ENCODE measurements at regions not wholly inside any gene's neighbourhood (a gene's known extent, or its start where the extent isn't known, plus 50 kb on each side); places are given as distances from the start of the nearest gene placed in this dataset.
A peak's percentile ranks its signal among the peaks of the same experiment; 100 is the strongest.

- Mint-ChIP-seq H3K4me1 (no peaks in the 10 kb centered on the region), H3K9me3 (peaks cover 3 to 4% (median 3%) of the 10 kb centered on the region in 3 donors), H3K27ac (no peak overlapping the region), H3K36me3 (peaks cover 1% of the 10 kb centered on the region), H3K27me3 (no peaks in the 10 kb centered on the region), H3K4me3 (no peak overlapping the region)
These were observed 343.1 kb downstream of the TFAP2A start for GRCh38 chr6:10071631-10072220.

- no peaks in the 10 kb centered on the region for H3K27me3 Mint-ChIP-seq
- no peaks in the 10 kb centered on the region for H3K36me3 Mint-ChIP-seq
These were observed 354.9 kb downstream of the TFAP2A start for GRCh38 chr6:10060004-10060403.

GRCh38 chr6:10054672-10055071, 360.2 kb downstream of the TFAP2A start:
- Mint-ChIP-seq H3K4me1 (no peaks in the 10 kb centered on the region), H3K9me3 (peaks cover 2 to 23% (median 7%) of the 10 kb centered on the region in 3 donors), H3K4me3 (no peak overlapping the region), H3K27me3 (no peaks in the 10 kb centered on the region), H3K27ac (no peak overlapping the region), H3K36me3 (no peaks in the 10 kb centered on the region)

More at GRCh38 chr6:10060004-10060403, 354.9 kb downstream of the TFAP2A start:
- H3K27ac Mint-ChIP-seq: peak overlapping the region in 1 of 3 donors; percentile 59
- no peaks in the 10 kb centered on the region for H3K4me1 Mint-ChIP-seq
- H3K4me3 Mint-ChIP-seq: no peak overlapping the region
- H3K9me3 Mint-ChIP-seq: peaks cover 0 to 2% (median 0%) of the 10 kb centered on the region in 3 donors

GRCh38 chr6:10051283-10051682, 363.6 kb downstream of the TFAP2A start:
- Mint-ChIP-seq H3K27ac (no peak overlapping the region), H3K27me3 (no peaks in the 10 kb centered on the region), H3K4me1 (peaks cover 0 to 2% (median 0%) of the 10 kb centered on the region in 3 donors), H3K36me3 (no peaks in the 10 kb centered on the region), H3K4me3 (no peak overlapping the region), H3K9me3 (peaks cover 2 to 23% (median 9%) of the 10 kb centered on the region in 3 donors)

- Mint-ChIP-seq H3K36me3 (no peaks in the 10 kb centered on the region), H3K27ac (peak overlapping the region in 1 of 3 donors; percentile 13), H3K9me3 (peaks cover 0 to 19% (median 6%) of the 10 kb centered on the region in 3 donors), H3K27me3 (no peaks in the 10 kb centered on the region), H3K4me3 (no peak overlapping the region), H3K4me1 (peaks cover 0 to 2% (median 0%) of the 10 kb centered on the region in 3 donors)
These were observed 366.2 kb downstream of the TFAP2A start for GRCh38 chr6:10048370-10049297.

GRCh38 chr6:10042280-10042679, 372.6 kb downstream of the TFAP2A start:
- H3K4me3 Mint-ChIP-seq: no peak overlapping the region
- peaks cover 0 to under 1% (median 0%) of the 10 kb centered on the region in 3 donors for H3K4me1 Mint-ChIP-seq
- no peak overlapping the region for H3K27ac Mint-ChIP-seq
- H3K36me3 Mint-ChIP-seq: no peaks in the 10 kb centered on the region
- peaks cover 0 to 5% (median 3%) of the 10 kb centered on the region in 3 donors for H3K9me3 Mint-ChIP-seq
- H3K27me3 Mint-ChIP-seq: no peaks in the 10 kb centered on the region

GRCh38 chr6:10033223-10033829, 381.5 kb downstream of the TFAP2A start:
- no peaks in the 10 kb centered on the region for H3K27me3 Mint-ChIP-seq
- peak overlapping the region in 1 of 4 donors; percentile 34 for H3K4me3 Mint-ChIP-seq
- peaks cover 0 to 4% (median 0%) of the 10 kb centered on the region in 3 donors for H3K9me3 Mint-ChIP-seq

GRCh38 chr6:10031617-10032016, 383.3 kb downstream of the TFAP2A start:
- Mint-ChIP-seq H3K36me3 (no peaks in the 10 kb centered on the region), H3K9me3 (peaks cover 0 to 4% (median 0%) of the 10 kb centered on the region in 3 donors), H3K4me3 (no peak overlapping the region), H3K4me1 (no peaks in the 10 kb centered on the region), H3K27ac (no peak overlapping the region), H3K27me3 (no peaks in the 10 kb centered on the region)

More at GRCh38 chr6:10033223-10033829, 381.5 kb downstream of the TFAP2A start:
- Mint-ChIP-seq H3K27ac (no peak overlapping the region), H3K4me1 (no peaks in the 10 kb centered on the region), H3K36me3 (no peaks in the 10 kb centered on the region)

GRCh38 chr6:10030942-10031537, 383.8 kb downstream of the TFAP2A start:
- no peaks in the 10 kb centered on the region for H3K36me3 Mint-ChIP-seq
- no peaks in the 10 kb centered on the region for H3K4me1 Mint-ChIP-seq
- H3K4me3 Mint-ChIP-seq: no peak overlapping the region
- H3K27me3 Mint-ChIP-seq: no peaks in the 10 kb centered on the region
- no peak overlapping the region for H3K27ac Mint-ChIP-seq
- peaks cover 0 to 4% (median 0%) of the 10 kb centered on the region in 3 donors for H3K9me3 Mint-ChIP-seq

GRCh38 chr6:10028222-10028621, 386.7 kb downstream of the TFAP2A start:
- Mint-ChIP-seq H3K36me3 (no peaks in the 10 kb centered on the region), H3K27ac (no peak overlapping the region), H3K4me1 (no peaks in the 10 kb centered on the region), H3K27me3 (no peaks in the 10 kb centered on the region), H3K9me3 (peaks cover 0 to 2% (median 0%) of the 10 kb centered on the region in 3 donors), H3K4me3 (no peak overlapping the region)

GRCh38 chr6:10019851-10020250, 395.0 kb downstream of the TFAP2A start:
- Mint-ChIP-seq H3K36me3 (no peaks in the 10 kb centered on the region), H3K27ac (no peak overlapping the region), H3K9me3 (peaks cover 3 to 9% (median 7%) of the 10 kb centered on the region in 3 donors), H3K27me3 (no peaks in the 10 kb centered on the region), H3K4me3 (peak overlapping the region in 1 of 4 donors; percentile 32), H3K4me1 (no peaks in the 10 kb centered on the region)

- Mint-ChIP-seq H3K27ac (no peak overlapping the region), H3K9me3 (peaks cover 3 to 5% (median 4%) of the 10 kb centered on the region in 3 donors), H3K4me3 (no peak overlapping the region), H3K36me3 (no peaks in the 10 kb centered on the region), H3K27me3 (no peaks in the 10 kb centered on the region), H3K4me1 (no peaks in the 10 kb centered on the region)
These were observed 400.3 kb downstream of the TFAP2A start for GRCh38 chr6:10014557-10014956.

GRCh38 chr6:10000551-10000950, 414.3 kb downstream of the TFAP2A start:
- Mint-ChIP-seq H3K9me3 (peaks cover 0 to 7% (median 6%) of the 10 kb centered on the region in 3 donors), H3K36me3 (no peaks in the 10 kb centered on the region), H3K4me1 (no peaks in the 10 kb centered on the region), H3K4me3 (no peak overlapping the region), H3K27me3 (no peaks in the 10 kb centered on the region), H3K27ac (no peak overlapping the region)

GRCh38 chr6:9999796-10000195, 415.1 kb downstream of the TFAP2A start:
- Mint-ChIP-seq H3K27me3 (no peaks in the 10 kb centered on the region), H3K27ac (no peak overlapping the region), H3K4me1 (no peaks in the 10 kb centered on the region), H3K4me3 (no peak overlapping the region), H3K9me3 (peaks cover 0 to 7% (median 6%) of the 10 kb centered on the region in 3 donors), H3K36me3 (no peaks in the 10 kb centered on the region)

GRCh38 chr6:9986273-9986672, 428.6 kb downstream of the TFAP2A start:
- H3K36me3 Mint-ChIP-seq: no peaks in the 10 kb centered on the region
- H3K9me3 Mint-ChIP-seq: peaks cover 0 to 19% (median 4%) of the 10 kb centered on the region in 3 donors
- H3K4me3 Mint-ChIP-seq: no peak overlapping the region
- H3K27ac Mint-ChIP-seq: no peak overlapping the region
- no peaks in the 10 kb centered on the region for H3K27me3 Mint-ChIP-seq
- no peaks in the 10 kb centered on the region for H3K4me1 Mint-ChIP-seq
